K562 (cell line): ENCODE measurements at regions not wholly inside any gene's neighbourhood (a gene's known extent, or its start where the extent isn't known, plus 50 kb on each side); places are given as distances from the start of the nearest gene placed in this dataset.

Experiments used
- ATAC-seq: fragments of 200-7000 bp; cut with Tn5 transposase; 3 replicates; pipeline ENCODE4 v1.9.1; 2020; ENCODE audit warnings: moderate library complexity
- BruUV-seq: library from RNA; stranded (reverse); fragments of 400-500 nt; replicated peaks from 2 replicates; lab custom pipeline; 2021; lab: Mats Ljungman, UMichigan
- CTCF ChIA-PET: fragments of 300-600 bp; formaldehyde crosslinking; extraction: SDS; loops from one replicate; lab custom pipeline; 2021; ENCODE audit warnings: low intra/inter-chr PET ratio; lab: Yijun Ruan, JAX
- POLR2A ChIA-PET: fragments of 300-600, 350-650 bp; sonication (Branson Sonifier 250); formaldehyde crosslinking; extraction: SDS; loops from one replicate; lab custom pipeline; 2021; ENCODE audit warnings: antibody characterized with exemption, inconsistent platforms; lab: Yijun Ruan, JAX
- DNase-seq, 4 experiments: peaks; one replicate each; pipeline versions ENCODE4 v3.0.0 to v3.0.0-alpha.2; 2011 to 2018; ENCODE audit warnings: low spot score in 3 of 4, mixed read lengths in 3 of 4; ENCODE audit errors: extremely low read depth in 1 of 4
- FAIRE-seq: peaks from 2 replicates; lab custom pipeline; 2011; peaks lifted over from hg19 to GRCh38; lab: Jason Lieb, UNC
- H2AFZ ChIP-seq: 2 replicates; pipeline ENCODE4 v1.6.0; 2011; ENCODE audit warnings: low read depth, low read length, control low read depth, inconsistent platforms
- H3K27ac ChIP-seq: fragments of 200-600 bp; 3 replicates; pipeline ENCODE4 v1.8.0; 2011; ENCODE audit warnings: low read depth, mild to moderate bottlenecking, control low read depth, inconsistent platforms, low read length, moderate library complexity, mixed read lengths; ENCODE audit errors: extremely low read depth
- H3K27me3 ChIP-seq, 2 experiments: fragments of 300-600 bp in 1 of 2; 2 replicates in 1 of 2; 3 replicates in 1 of 2; pipeline versions ENCODE4 v1.6.0 to v1.8.0; 2011; ENCODE audit warnings: inconsistent platforms in 2 of 2, low read length in 2 of 2, mild to moderate bottlenecking in 1 of 2, mixed read lengths in 1 of 2, moderate library complexity in 1 of 2; ENCODE audit not compliant: control insufficient read depth in 2 of 2, insufficient read depth in 2 of 2
- H3K36me3 ChIP-seq: fragments of 300-600 bp; 3 replicates; pipeline ENCODE4 v1.8.0; 2011; ENCODE audit warnings: mild to moderate bottlenecking, low read length, inconsistent platforms; ENCODE audit not compliant: control insufficient read depth, insufficient read depth
- H3K4me1 ChIP-seq, 2 experiments: fragments of 200-600 bp in 1 of 2; replicated peaks in 1 of 2; 2 replicates in 1 of 2; 3 replicates in 1 of 2; pipeline versions ENCODE4 v1.5.1 to v1.8.0; 2011; ENCODE audit warnings: inconsistent platforms in 2 of 2, low read length in 2 of 2, mild to moderate bottlenecking in 1 of 2, mixed read lengths in 1 of 2, moderate library complexity in 1 of 2; ENCODE audit not compliant: control insufficient read depth in 2 of 2, insufficient read depth in 2 of 2
- H3K4me2 ChIP-seq: 2 replicates; pipeline ENCODE4 v1.6.1; 2011; ENCODE audit warnings: low read length, control low read depth, inconsistent platforms, mixed read lengths; ENCODE audit not compliant: insufficient read depth
- H3K4me3 ChIP-seq: fragments of 200-600 bp; sonication (generic), shearing (Covaris generic); 2 replicates; pipeline ENCODE4 v1.5.1; 2016; ENCODE audit warnings: control low read depth, inconsistent platforms
- H3K79me2 ChIP-seq: fragments of 200-600 bp; 3 replicates; pipeline ENCODE4 v1.8.0; 2011; ENCODE audit warnings: low read length, inconsistent platforms; ENCODE audit not compliant: control insufficient read depth, insufficient read depth
- H3K9ac ChIP-seq, 2 experiments: 2 replicates each; pipeline versions ENCODE4 v1.6.0 to v1.6.1; 2011; ENCODE audit warnings: low read depth in 2 of 2, low read length in 2 of 2, control low read depth in 1 of 2, inconsistent platforms in 1 of 2, mild to moderate bottlenecking in 1 of 2, mixed read lengths in 1 of 2; ENCODE audit not compliant: insufficient read depth in 1 of 2
- H3K9me1 ChIP-seq: one replicate; pipeline ENCODE4 v1.6.0; 2011; ENCODE audit warnings: inconsistent platforms, mild to moderate bottlenecking, low read length, moderate library complexity; ENCODE audit not compliant: control insufficient read depth, insufficient read depth
- H3K9me3 ChIP-seq: replicated peaks from 2 replicates; pipeline ENCODE4 v1.5.1; 2011; ENCODE audit warnings: low read depth, low read length, inconsistent platforms; ENCODE audit not compliant: control insufficient read depth, insufficient read depth
- H4K20me1 ChIP-seq: replicated peaks from 2 replicates; pipeline ENCODE4 v1.6.1; 2011; ENCODE audit warnings: low read length, inconsistent platforms, mixed read lengths; ENCODE audit not compliant: control insufficient read depth, insufficient read depth
- HMG20B ChIP-seq: fragments of 250-450 bp; sonication (Bioruptor Pico); IDR thresholded peaks from 2 replicates; pipeline ENCODE4 v1.5.0; 2021; ENCODE audit warnings: mild to moderate bottlenecking
- PCBP1 ChIP-seq: fragments of 200-400 bp; formaldehyde crosslinking; IDR thresholded peaks from 2 replicates; pipeline ENCODE4 v1.6.1; 2018; ENCODE audit warnings: mild to moderate bottlenecking, low read depth, low read length; ENCODE audit not compliant: poor library complexity, severe bottlenecking
- SIN3B ChIP-seq: fragments of 450-650 bp; IDR thresholded peaks from 2 replicates; pipeline ENCODE4 v1.6.1; 2017; ENCODE audit warnings: low read depth, mild to moderate bottlenecking, moderate library complexity
- TBP ChIP-seq: optimal IDR thresholded peaks from 2 replicates; pipeline ENCODE3; 2011; ENCODE audit warnings: low read depth, low read length, improper control_type of control experiment
- VEZF1 ChIP-seq: fragments of 200-800 bp; sonication (Bioruptor generic); IDR thresholded peaks from 2 replicates; pipeline ENCODE4 v1.6.1; 2017; ENCODE audit warnings: missing genetic modification characterization, missing compliant biosample characterization
- WGBS: fragments of 100-300 bp; shearing (Covaris generic); methylation state at CpG from one replicate; pipeline ENCODE4 v1.1.6; 2016; ENCODE audit warnings: low coverage, mixed read lengths; ENCODE audit not compliant: insufficient coverage; ENCODE audit errors: missing lambda C conversion rate; 5-methylcytosine and 5-hydroxymethylcytosine counted together
- in situ Hi-C: fragments of 300-500 bp; cut with MboI; formaldehyde crosslinking; loops from 4 replicates; pipeline ENCODE4 v1.15.0; 2018; ENCODE audit warnings: inconsistent platforms, mixed read lengths
- intact Hi-C: fragments of 100-400 bp; cut with micrococcal nuclease; formaldehyde crosslinking; loops from 2 replicates; pipeline ENCODE4 v1.14.2; 2022

GRCh38 chr11:25183411-25183810 is 686.6 kb downstream of the LUZP2 start:
- Histone ChIP-seq H3K79me2 (no peaks in the 10 kb centered on the region), H3K27ac (no peak overlapping the region), H4K20me1 (no peaks in the 10 kb centered on the region)
- CTCF ChIA-PET = no interaction called here
- 0% methylated on average over 1 of the region's 1 CpG for WGBS
- TF ChIP-seq SIN3B (no peak), HMG20B (CRISPR knock-in tag) (no peak), PCBP1 (no peak)
- TF ChIP-seq, all 486 proteins: peak for 0
- Histone ChIP-seq H3K9me3 (no peaks in the 10 kb centered on the region), H3K9ac (no peak overlapping the region), H2AFZ (no peak overlapping the region), H3K36me3 (no peaks in the 10 kb centered on the region), H3K4me1 (no peaks in the 10 kb centered on the region), H3K27me3 (no peaks in the 10 kb centered on the region), H3K4me2 (no peak overlapping the region), H3K9me1 (no peaks in the 10 kb centered on the region), H3K4me3 (no peak overlapping the region)
- in situ Hi-C loops = no loop called here
- intact Hi-C loops = no loop called here
- ATAC-seq (no peak), FAIRE-seq (no peak), DNase-seq (no peak)
- POLR2A ChIA-PET = no interaction called here
- no TSS peak for BruUV-seq

GRCh38 chr11:25197515-25197914 is 700.7 kb downstream of the LUZP2 start:
- ChIA-PET POLR2A (no interaction called here), CTCF (no interaction called here)
- in situ Hi-C loops = no loop called here
- Histone ChIP-seq H3K4me1 (no peaks in the 10 kb centered on the region), H2AFZ (no peak overlapping the region), H3K9ac (no peak overlapping the region), H3K36me3 (no peaks in the 10 kb centered on the region), H3K9me3 (no peaks in the 10 kb centered on the region), H3K27ac (no peak overlapping the region), H3K27me3 (no peaks in the 10 kb centered on the region), H3K79me2 (no peaks in the 10 kb centered on the region), H3K4me3 (no peak overlapping the region), H4K20me1 (no peaks in the 10 kb centered on the region), H3K9me1 (no peaks in the 10 kb centered on the region), H3K4me2 (no peak overlapping the region)
- intact Hi-C loops = no loop called here
- ATAC-seq (no peak), FAIRE-seq (no peak), DNase-seq (no peak)
- 0% methylated on average over 3 of the region's 3 CpGs for WGBS
- no peak for TF ChIP-seq TBP
- TF ChIP-seq VEZF1 (CRISPR knock-in tag) = no peak
- BruUV-seq = no TSS peak
